ENCODE measurements at regions not wholly inside any gene's neighbourhood (a gene's known extent, or its start where the extent isn't known, plus 50 kb on each side); places are given as distances from the start of the nearest gene placed in this dataset.
"Not testable (repeated sequence)": the region's sequence is repeated elsewhere in the genome, so short reads cannot be mapped to it uniquely, and the experiment has no call there.

DNA sequence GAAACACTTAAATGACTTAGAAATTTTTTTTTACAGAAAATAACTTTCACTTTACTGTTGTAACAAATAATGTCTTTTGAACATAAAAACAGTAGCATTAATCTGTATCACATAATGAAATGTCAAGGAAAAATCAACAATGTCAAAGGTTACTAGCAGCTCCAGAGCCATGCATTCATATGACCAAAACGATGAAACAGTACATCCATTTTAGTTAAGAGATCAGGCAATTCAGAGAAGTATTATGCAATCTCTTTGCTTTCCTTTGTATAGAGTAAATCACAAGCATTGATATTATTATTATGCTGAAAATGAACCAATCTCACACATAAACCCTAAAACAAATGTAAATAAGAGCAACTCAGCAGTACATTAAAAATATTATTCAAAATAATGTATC, 748.9 kb downstream of the PLA2G4A start:
- peak in 2 of 3 donors; percentile 49 to 71 for DNase-seq
- WGBS, 2 donors, result 55 to 69% methylated on average over 1 of the region's 1 CpG
- no peak for TF ChIP-seq CTCF (IDR thresholded peaks at IDR 0.05; ENCODE audit: control extremely low read depth, extremely low read depth)

GRCh38 chr1:187588917-187589316, 760.2 kb downstream of the PLA2G4A start:
- Histone ChIP-seq H3K4me1 (ENCODE audit: control insufficient read depth in 5 of 5, insufficient read depth in 5 of 5, low read length in 5 of 5) (peaks cover 0 to 5% (median 0%) of the 10 kb centered on the region in 5 donors), H3K27me3 (ENCODE audit: control insufficient read depth in 3 of 3, insufficient read depth in 3 of 3, low read length in 2 of 3) (no peaks in the 10 kb centered on the region), H3K4me3 (no peak overlapping the region), H3K9me3 (ENCODE audit: control insufficient read depth in 4 of 4, insufficient read depth in 3 of 4, low read length in 3 of 4) (no peaks in the 10 kb centered on the region), H3K27ac (ENCODE audit: low read depth in 1 of 2, low read length in 1 of 2) (no peak overlapping the region), H3K36me3 (ENCODE audit: control insufficient read depth in 4 of 4, insufficient read depth in 4 of 4, low read length in 4 of 4) (no peaks in the 10 kb centered on the region), H3K9ac (ENCODE audit: insufficient read depth in 1 of 2, low read length in 2 of 2) (no peak overlapping the region)
- DNase-seq (no peak), ATAC-seq (ENCODE audit: insufficient read depth, low FRiP score) (no peak)
- TF ChIP-seq CTCF (IDR thresholded peaks at IDR 0.05; ENCODE audit: control extremely low read depth, extremely low read depth), result no peak
- 86 to 87% methylated on average over 3 of the region's 3 CpGs for WGBS, 2 donors

More for the DNA sequence above, 748.9 kb downstream of the PLA2G4A start:
- Histone ChIP-seq H3K4me3 (no peak overlapping the region), H3K36me3 (ENCODE audit: control insufficient read depth in 4 of 4, insufficient read depth in 4 of 4, low read length in 4 of 4) (no peaks in the 10 kb centered on the region), H3K27me3 (ENCODE audit: control insufficient read depth in 3 of 3, insufficient read depth in 3 of 3, low read length in 2 of 3) (no peaks in the 10 kb centered on the region), H3K9ac (ENCODE audit: insufficient read depth in 1 of 2, low read length in 2 of 2) (no peak overlapping the region), H3K9me3 (ENCODE audit: control insufficient read depth in 4 of 4, insufficient read depth in 3 of 4, low read length in 3 of 4) (no peaks in the 10 kb centered on the region), H3K4me1 (ENCODE audit: control insufficient read depth in 5 of 5, insufficient read depth in 5 of 5, low read length in 5 of 5) (peaks cover 0 to 3% (median 0%) of the 10 kb centered on the region in 5 donors), H3K27ac (ENCODE audit: low read depth in 1 of 2, low read length in 1 of 2) (no peak overlapping the region)
- no peak for ATAC-seq (ENCODE audit: insufficient read depth, low FRiP score)

- no peaks in the 10 kb centered on the region for H3K36me3 ChIP-seq (ENCODE audit: control insufficient read depth in 4 of 4, insufficient read depth in 4 of 4, low read length in 4 of 4)
- DNase-seq, result no peak
- no peak for TF ChIP-seq CTCF (IDR thresholded peaks at IDR 0.05; ENCODE audit: control extremely low read depth, extremely low read depth)
- no peak overlapping the region for H3K4me3 ChIP-seq
- no peak overlapping the region for H3K9ac ChIP-seq (ENCODE audit: insufficient read depth in 1 of 2, low read length in 2 of 2)
- no peak for ATAC-seq (ENCODE audit: insufficient read depth, low FRiP score)
- H3K9me3 ChIP-seq (ENCODE audit: control insufficient read depth in 4 of 4, insufficient read depth in 3 of 4, low read length in 3 of 4), result peaks cover 0 to 2% (median 0%) of the 10 kb centered on the region in 4 donors
- H3K27ac ChIP-seq (ENCODE audit: low read depth in 1 of 2, low read length in 1 of 2), result no peak overlapping the region
- H3K4me1 ChIP-seq (ENCODE audit: control insufficient read depth in 5 of 5, insufficient read depth in 5 of 5, low read length in 5 of 5), result no peaks in the 10 kb centered on the region
- H3K27me3 ChIP-seq (ENCODE audit: control insufficient read depth in 3 of 3, insufficient read depth in 3 of 3, low read length in 2 of 3), result no peaks in the 10 kb centered on the region
Measured at GRCh38 chr1:187605736-187606135, 777.0 kb downstream of the PLA2G4A start.

- not testable (repeated sequence) for DNase-seq; ATAC-seq (ENCODE audit: insufficient read depth, low FRiP score)
- WGBS, 2 donors, result 93% methylated on average over 50 to 55 of the region's 55 CpGs
Measured at GRCh38 chr1:187615853-187616735, 787.3 kb downstream of the PLA2G4A start.

GRCh38 chr1:187616830-187617229, 788.1 kb downstream of the PLA2G4A start:
- not testable (repeated sequence) for H3K27ac ChIP-seq (ENCODE audit: low read depth in 1 of 2, low read length in 1 of 2); H3K9me3 ChIP-seq (ENCODE audit: control insufficient read depth in 4 of 4, insufficient read depth in 3 of 4, low read length in 3 of 4); H3K27me3 ChIP-seq (ENCODE audit: control insufficient read depth in 3 of 3, insufficient read depth in 3 of 3, low read length in 2 of 3); ATAC-seq (ENCODE audit: insufficient read depth, low FRiP score); H3K9ac ChIP-seq (ENCODE audit: insufficient read depth in 1 of 2, low read length in 2 of 2); DNase-seq; H3K36me3 ChIP-seq (ENCODE audit: control insufficient read depth in 4 of 4, insufficient read depth in 4 of 4, low read length in 4 of 4); H3K4me1 ChIP-seq (ENCODE audit: control insufficient read depth in 5 of 5, insufficient read depth in 5 of 5, low read length in 5 of 5); H3K4me3 ChIP-seq
- 89 to 92% methylated on average over 14 to 21 of the region's 21 CpGs for WGBS, 2 donors

More at GRCh38 chr1:187615853-187616735, 787.3 kb downstream of the PLA2G4A start:
- not testable (repeated sequence) for H3K9ac ChIP-seq (ENCODE audit: insufficient read depth in 1 of 2, low read length in 2 of 2); H3K4me1 ChIP-seq (ENCODE audit: control insufficient read depth in 5 of 5, insufficient read depth in 5 of 5, low read length in 5 of 5); H3K36me3 ChIP-seq (ENCODE audit: control insufficient read depth in 4 of 4, insufficient read depth in 4 of 4, low read length in 4 of 4); H3K4me3 ChIP-seq; H3K27ac ChIP-seq (ENCODE audit: low read depth in 1 of 2, low read length in 1 of 2); H3K9me3 ChIP-seq (ENCODE audit: control insufficient read depth in 4 of 4, insufficient read depth in 3 of 4, low read length in 3 of 4); H3K27me3 ChIP-seq (ENCODE audit: control insufficient read depth in 3 of 3, insufficient read depth in 3 of 3, low read length in 2 of 3)
